H1 (cell line): ENCODE measurements at regions not wholly inside any gene's neighbourhood (a gene's known extent, or its start where the extent isn't known, plus 50 kb on each side); places are given as distances from the start of the nearest gene placed in this dataset.

Source experiments
- CTCF ChIA-PET: fragments of 300-600 bp; sonication (Branson Sonifier 250); formaldehyde crosslinking; loops from one replicate; lab custom pipeline; 2021; ENCODE audit not compliant: partially characterized antibody; lab: Charles Lee
- POLR2A ChIA-PET: fragments of 300-600 bp; sonication (Branson Sonifier 250); formaldehyde crosslinking; loops from one replicate; lab custom pipeline; 2021; ENCODE audit warnings: inconsistent platforms; ENCODE audit not compliant: partially characterized antibody; lab: Charles Lee
- DNase-seq, 2 experiments: peaks; one replicate each; pipeline versions ENCODE4 v3.0.0 to v3.0.0-alpha.2; 2010 to 2022; ENCODE audit warnings: low spot score in 2 of 2, low read depth in 1 of 2, mixed read lengths in 1 of 2
- FAIRE-seq: peaks from 2 replicates; lab custom pipeline; 2011; peaks lifted over from hg19 to GRCh38; lab: Jason Lieb, UNC
- H2AFZ ChIP-seq: 2 replicates; pipeline ENCODE4 v1.8.1; 2012; ENCODE audit warnings: low read length, inconsistent platforms
- H2AK5ac ChIP-seq: 2 replicates; pipeline ENCODE4 v1.6.1; 2013; ENCODE audit warnings: low read depth, low read length
- H2BK120ac ChIP-seq: replicated peaks from 2 replicates; pipeline ENCODE3; 2013; ENCODE audit warnings: low read depth, low read length, inconsistent platforms
- H2BK12ac ChIP-seq: 2 replicates; pipeline ENCODE4 v1.6.1; 2013; ENCODE audit warnings: low read depth, low read length
- H2BK15ac ChIP-seq: 2 replicates; pipeline ENCODE4 v1.6.1; 2013; ENCODE audit warnings: low read length
- H2BK20ac ChIP-seq: 2 replicates; pipeline ENCODE4 v1.6.1; 2013; ENCODE audit warnings: low read length
- H2BK5ac ChIP-seq: 2 replicates; pipeline ENCODE4 v1.6.1; 2013; ENCODE audit warnings: low read depth, low read length
- H3K14ac ChIP-seq: 2 replicates; pipeline ENCODE4 v1.6.1; 2013; ENCODE audit warnings: inconsistent platforms; ENCODE audit not compliant: insufficient read length
- H3K18ac ChIP-seq: 2 replicates; pipeline ENCODE4 v1.6.1; 2013; ENCODE audit warnings: low read length; ENCODE audit errors: extremely low read depth
- H3K23ac ChIP-seq: 2 replicates; pipeline ENCODE4 v1.6.1; 2013; ENCODE audit warnings: inconsistent platforms; ENCODE audit not compliant: insufficient read length
- H3K23me2 ChIP-seq: 2 replicates; pipeline ENCODE4 v1.6.1; 2013; ENCODE audit warnings: low read depth, low read length
- H3K27ac ChIP-seq: 2 replicates; pipeline ENCODE4 v1.6.1; 2011; ENCODE audit warnings: low read depth, low read length, inconsistent platforms
- H3K27me3 ChIP-seq, 4 experiments: replicated peaks in 1 of 4; 1 replicate in 1 of 4; 2 replicates in 3 of 4; pipeline versions ENCODE4 v1.6.1 to v1.8.1; 2011 to 2013; ENCODE audit warnings: low read length in 3 of 4, mild to moderate bottlenecking in 3 of 4, inconsistent platforms in 2 of 4, mixed read lengths in 2 of 4, moderate library complexity in 1 of 4; ENCODE audit not compliant: control insufficient read depth in 3 of 4, insufficient read depth in 3 of 4; ENCODE audit errors: extremely low read depth in 1 of 4
- H3K36me3 ChIP-seq, 4 experiments: 2 replicates each; pipeline versions ENCODE4 v1.6.1 to v1.8.1; 2011 to 2013; ENCODE audit warnings: mild to moderate bottlenecking in 4 of 4, low read length in 3 of 4, moderate library complexity in 2 of 4, control low read depth in 1 of 4, inconsistent platforms in 1 of 4; ENCODE audit not compliant: insufficient read depth in 4 of 4, control insufficient read depth in 2 of 4
- H3K4ac ChIP-seq: replicated peaks from 2 replicates; pipeline ENCODE3; 2013; ENCODE audit warnings: low read length, low read depth, mixed read lengths, inconsistent platforms; ENCODE audit not compliant: insufficient read length
- H3K4me1 ChIP-seq, 4 experiments: replicated peaks in 1 of 4; 1 replicate in 1 of 4; 2 replicates in 3 of 4; pipeline versions ENCODE4 v1.6.1 to v1.8.1; 2011 to 2013; ENCODE audit warnings: low read length in 3 of 4, inconsistent platforms in 2 of 4, mixed read lengths in 1 of 4; ENCODE audit not compliant: insufficient read depth in 4 of 4, control insufficient read depth in 3 of 4
- H3K4me2 ChIP-seq, 2 experiments: 2 replicates each; pipeline versions ENCODE4 v1.6.1 to v1.8.1; 2011 to 2013; ENCODE audit warnings: low read depth in 2 of 2, low read length in 2 of 2, control low read depth in 1 of 2, inconsistent platforms in 1 of 2, mild to moderate bottlenecking in 1 of 2; ENCODE audit not compliant: insufficient read depth in 1 of 2
- H3K4me3 ChIP-seq, 4 experiments: fragments of 200-600, 300-600 bp in 1 of 4; sonication (generic), shearing (Covaris generic), sonication (Bioruptor Twin) in 1 of 4; 2 replicates each; pipeline versions ENCODE4 v1.5.1 to v1.8.1; 2011 to 2016; ENCODE audit warnings: low read length in 4 of 4, low read depth in 3 of 4, control low read depth in 2 of 4, inconsistent platforms in 2 of 4, mild to moderate bottlenecking in 2 of 4, mixed read lengths in 1 of 4, moderate library complexity in 1 of 4; ENCODE audit not compliant: insufficient read depth in 2 of 4; ENCODE audit errors: extremely low read depth in 1 of 4
- H3K56ac ChIP-seq: replicated peaks from 2 replicates; pipeline ENCODE3; 2013; ENCODE audit warnings: low read depth, mild to moderate bottlenecking, mixed read lengths, low read length, inconsistent platforms; ENCODE audit not compliant: insufficient read length
- H3K79me1 ChIP-seq: 2 replicates; pipeline ENCODE4 v1.6.1; 2013; ENCODE audit warnings: low read depth, low read length, control low read depth
- H3K79me2 ChIP-seq, 2 experiments: 2 replicates each; pipeline versions ENCODE4 v1.6.1 to v1.8.1; 2012 to 2013; ENCODE audit warnings: low read length in 2 of 2, mild to moderate bottlenecking in 2 of 2, inconsistent platforms in 1 of 2; ENCODE audit not compliant: insufficient read depth in 2 of 2, control insufficient read depth in 1 of 2
- H3K9ac ChIP-seq, 4 experiments: replicated peaks in 1 of 4; 1 replicate in 1 of 4; 2 replicates in 3 of 4; pipeline versions ENCODE4 v1.6.1 to v1.8.1; 2011 to 2013; ENCODE audit warnings: low read depth in 3 of 4, low read length in 3 of 4, control low read depth in 2 of 4, mild to moderate bottlenecking in 2 of 4, moderate library complexity in 2 of 4, inconsistent platforms in 1 of 4; ENCODE audit errors: extremely low read depth in 1 of 4
- H3K9me3 ChIP-seq, 2 experiments: 2 replicates each; pipeline versions ENCODE4 v1.6.1 to v1.8.1; 2012 to 2013; ENCODE audit warnings: mild to moderate bottlenecking in 2 of 2, moderate library complexity in 2 of 2, control low read depth in 1 of 2, inconsistent platforms in 1 of 2, low read depth in 1 of 2, low read length in 1 of 2, mixed read lengths in 1 of 2; ENCODE audit not compliant: insufficient read depth in 2 of 2
- H4K20me1 ChIP-seq, 2 experiments: replicated peaks in 1 of 2; 2 replicates each; pipeline versions ENCODE3 to v1.8.1; 2011 to 2013; ENCODE audit warnings: inconsistent platforms in 2 of 2, low read length in 2 of 2, mild to moderate bottlenecking in 1 of 2; ENCODE audit not compliant: insufficient read depth in 2 of 2, control insufficient read depth in 1 of 2
- H4K5ac ChIP-seq: 2 replicates; pipeline ENCODE4 v1.6.1; 2013; ENCODE audit warnings: low read length, low read depth, mixed read lengths, inconsistent platforms; ENCODE audit not compliant: insufficient read length
- H4K8ac ChIP-seq: 2 replicates; pipeline ENCODE4 v1.8.0; 2013; ENCODE audit warnings: mild to moderate bottlenecking, moderate library complexity, low read length, inconsistent platforms; ENCODE audit not compliant: insufficient read depth; ENCODE audit errors: extremely low read depth
- H4K91ac ChIP-seq: replicated peaks from 2 replicates; pipeline ENCODE3; 2013; ENCODE audit warnings: low read length, mixed read lengths, inconsistent platforms; ENCODE audit not compliant: insufficient read length
- CHD7 ChIP-seq: fragments of 300-600 bp; sonication (generic); IDR thresholded peaks from 2 replicates; pipeline ENCODE4 v1.7.1; 2012; ENCODE audit warnings: low read length, moderate library complexity, mild to moderate bottlenecking, inconsistent platforms; ENCODE audit not compliant: insufficient replicate concordance
- WGBS, 2 experiments: shearing (Covaris generic) in 1 of 2; methylation state at CpG; one replicate each; pipeline versions ENCODE4 v1.1.6 to v1.1.7; 2013 to 2015; ENCODE audit warnings: low lambda C conversion rate in 2 of 2, mixed read lengths in 2 of 2, inconsistent platforms in 1 of 2, low coverage in 1 of 2, missing lambda C conversion rate in 1 of 2; ENCODE audit not compliant: insufficient replicate concordance in 2 of 2, insufficient coverage in 1 of 2, insufficient read length in 1 of 2; ENCODE audit errors: extremely low coverage in 1 of 2, missing lambda C conversion rate in 1 of 2; 5-methylcytosine and 5-hydroxymethylcytosine counted together

GRCh38 chr4:28241021-28241420, 1380.4 kb downstream of the STIM2 start:
- ChIA-PET CTCF (no interaction called here), POLR2A (no interaction called here)
- Histone ChIP-seq H3K23ac (no peak overlapping the region), H3K4me1 (no peaks in the 10 kb centered on the region), H2BK12ac (no peak overlapping the region), H2BK5ac (no peak overlapping the region), H2BK20ac (no peak overlapping the region), H3K79me1 (no peaks in the 10 kb centered on the region), H3K9me3 (no peaks in the 10 kb centered on the region), H3K18ac (no peak overlapping the region), H3K56ac (no peak overlapping the region), H3K9ac (no peak overlapping the region), H4K5ac (no peak overlapping the region), H3K4ac (no peak overlapping the region), H2BK120ac (no peak overlapping the region), H2AK5ac (no peak overlapping the region), H4K8ac (no peak overlapping the region), H3K4me2 (no peak overlapping the region), H3K14ac (no peak overlapping the region), H3K27me3 (no peaks in the 10 kb centered on the region), H2AFZ (no peak overlapping the region), H4K91ac (no peak overlapping the region), H3K23me2 (no peaks in the 10 kb centered on the region), H3K36me3 (no peaks in the 10 kb centered on the region), H3K79me2 (no peaks in the 10 kb centered on the region), H3K27ac (no peak overlapping the region), H2BK15ac (no peak overlapping the region), H4K20me1 (no peaks in the 10 kb centered on the region), H3K4me3 (no peak overlapping the region)
- DNase-seq (no peak), FAIRE-seq (no peak)
- WGBS, 2 experiments, result 70% methylated on average over 2 of the region's 2 CpGs; no CpG with 5 or more reads in 1 of the 2 experiments
- no peak for TF ChIP-seq CHD7
